Liver (tissue), 3 donors: ENCODE measurements at regions not wholly inside any gene's neighbourhood (a gene's known extent, or its start where the extent isn't known, plus 50 kb on each side); places are given as distances from the start of the nearest gene placed in this dataset.

ENCODE experiments used
- EGR1 ChIP-seq, 2 donors: IDR thresholded peaks; 2 replicates each; pipeline ENCODE4 v1.6.1; 2016 to 2018; ENCODE audit warnings: antibody characterized with exemption in 2 of 2, low read depth in 2 of 2
- FOXA1 ChIP-seq: IDR thresholded peaks from 2 replicates; pipeline ENCODE4 v1.6.1; 2016; ENCODE audit warnings: antibody characterized with exemption
- GABPA ChIP-seq, 2 donors: IDR thresholded peaks in 1 of 2; conservative IDR thresholded peaks in 1 of 2; 2 replicates each; pipeline ENCODE4 v1.6.1; 2016; ENCODE audit warnings: antibody characterized with exemption in 2 of 2, mild to moderate bottlenecking in 1 of 2, moderate library complexity in 1 of 2
- JUND ChIP-seq, 2 donors: IDR thresholded peaks; 2 replicates each; pipeline ENCODE4 v1.6.1; 2016; ENCODE audit warnings: antibody characterized with exemption in 2 of 2
- RAD21 ChIP-seq, 2 donors: IDR thresholded peaks; 2 replicates each; pipeline ENCODE4 v1.6.1; 2016; ENCODE audit warnings: antibody characterized with exemption in 2 of 2, mild to moderate bottlenecking in 2 of 2
- REST ChIP-seq: IDR thresholded peaks from 2 replicates; pipeline ENCODE4 v1.6.1; 2016; ENCODE audit warnings: antibody characterized with exemption, mild to moderate bottlenecking
- RXRA ChIP-seq, 2 donors: IDR thresholded peaks; 2 replicates each; pipeline ENCODE4 v1.6.1; 2017 to 2018; ENCODE audit warnings: antibody characterized with exemption in 2 of 2, mild to moderate bottlenecking in 1 of 2
- TAF1 ChIP-seq: conservative IDR thresholded peaks from 2 replicates; pipeline ENCODE4 v1.6.1; 2016; ENCODE audit warnings: antibody characterized with exemption, mild to moderate bottlenecking
- ZBTB33 ChIP-seq: IDR thresholded peaks from 2 replicates; pipeline ENCODE4 v1.6.1; 2016; ENCODE audit warnings: antibody characterized with exemption
- TF ChIP-seq, protein P1 (sequence below): fragments of 150-350 bp; IDR thresholded peaks from 2 replicates; pipeline ENCODE4 v1.5.1; 2017; ENCODE audit warnings: improper control_type of control experiment, low read depth, low read length; ENCODE audit not compliant: missing input control
- TF ChIP-seq, protein P2 (sequence below): IDR thresholded peaks from 2 replicates; pipeline ENCODE4 v1.6.1; 2016; ENCODE audit warnings: antibody characterized with exemption
- donor health status: healthy.
- donor health status: healthy.

- TF ChIP-seq, protein P1, sequence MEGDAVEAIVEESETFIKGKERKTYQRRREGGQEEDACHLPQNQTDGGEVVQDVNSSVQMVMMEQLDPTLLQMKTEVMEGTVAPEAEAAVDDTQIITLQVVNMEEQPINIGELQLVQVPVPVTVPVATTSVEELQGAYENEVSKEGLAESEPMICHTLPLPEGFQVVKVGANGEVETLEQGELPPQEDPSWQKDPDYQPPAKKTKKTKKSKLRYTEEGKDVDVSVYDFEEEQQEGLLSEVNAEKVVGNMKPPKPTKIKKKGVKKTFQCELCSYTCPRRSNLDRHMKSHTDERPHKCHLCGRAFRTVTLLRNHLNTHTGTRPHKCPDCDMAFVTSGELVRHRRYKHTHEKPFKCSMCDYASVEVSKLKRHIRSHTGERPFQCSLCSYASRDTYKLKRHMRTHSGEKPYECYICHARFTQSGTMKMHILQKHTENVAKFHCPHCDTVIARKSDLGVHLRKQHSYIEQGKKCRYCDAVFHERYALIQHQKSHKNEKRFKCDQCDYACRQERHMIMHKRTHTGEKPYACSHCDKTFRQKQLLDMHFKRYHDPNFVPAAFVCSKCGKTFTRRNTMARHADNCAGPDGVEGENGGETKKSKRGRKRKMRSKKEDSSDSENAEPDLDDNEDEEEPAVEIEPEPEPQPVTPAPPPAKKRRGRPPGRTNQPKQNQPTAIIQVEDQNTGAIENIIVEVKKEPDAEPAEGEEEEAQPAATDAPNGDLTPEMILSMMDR, result no peak
- TF ChIP-seq REST (no peak), TAF1 (no peak), FOXA1 (no peak), ZBTB33 (no peak), JUND (IDR thresholded peaks at IDR 0.05) (no peak), GABPA (IDR thresholded peaks at IDR 0.05 in 1 of 2, conservative IDR thresholded peaks at IDR 0.05 in 1 of 2) (no peak), RXRA (IDR thresholded peaks at IDR 0.05) (no peak), EGR1 (IDR thresholded peaks at IDR 0.05; ENCODE audit: low read depth in 2 of 2) (no peak), RAD21 (IDR thresholded peaks at IDR 0.05) (no peak)
- TF ChIP-seq, protein P2, sequence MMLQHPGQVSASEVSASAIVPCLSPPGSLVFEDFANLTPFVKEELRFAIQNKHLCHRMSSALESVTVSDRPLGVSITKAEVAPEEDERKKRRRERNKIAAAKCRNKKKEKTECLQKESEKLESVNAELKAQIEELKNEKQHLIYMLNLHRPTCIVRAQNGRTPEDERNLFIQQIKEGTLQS, result no peak
Measured at GRCh38 chr7:42792841-42793240, 119.0 kb downstream of the C7orf25 start.
